HG02970 (cell line): ENCODE measurements at regions not wholly inside any gene's neighbourhood (a gene's known extent, or its start where the extent isn't known, plus 50 kb on each side); places are given as distances from the start of the nearest gene placed in this dataset.

Experiments used
- ATAC-seq: cut with Tn5 transposase; IDR thresholded peaks from one replicate; pipeline ENCODE4 v1.9.1; 2021; ENCODE audit warnings: mild to moderate bottlenecking, moderate library complexity, moderate number of reproducible peaks; ENCODE audit not compliant: unreplicated experiment, low FRiP score

DNA sequence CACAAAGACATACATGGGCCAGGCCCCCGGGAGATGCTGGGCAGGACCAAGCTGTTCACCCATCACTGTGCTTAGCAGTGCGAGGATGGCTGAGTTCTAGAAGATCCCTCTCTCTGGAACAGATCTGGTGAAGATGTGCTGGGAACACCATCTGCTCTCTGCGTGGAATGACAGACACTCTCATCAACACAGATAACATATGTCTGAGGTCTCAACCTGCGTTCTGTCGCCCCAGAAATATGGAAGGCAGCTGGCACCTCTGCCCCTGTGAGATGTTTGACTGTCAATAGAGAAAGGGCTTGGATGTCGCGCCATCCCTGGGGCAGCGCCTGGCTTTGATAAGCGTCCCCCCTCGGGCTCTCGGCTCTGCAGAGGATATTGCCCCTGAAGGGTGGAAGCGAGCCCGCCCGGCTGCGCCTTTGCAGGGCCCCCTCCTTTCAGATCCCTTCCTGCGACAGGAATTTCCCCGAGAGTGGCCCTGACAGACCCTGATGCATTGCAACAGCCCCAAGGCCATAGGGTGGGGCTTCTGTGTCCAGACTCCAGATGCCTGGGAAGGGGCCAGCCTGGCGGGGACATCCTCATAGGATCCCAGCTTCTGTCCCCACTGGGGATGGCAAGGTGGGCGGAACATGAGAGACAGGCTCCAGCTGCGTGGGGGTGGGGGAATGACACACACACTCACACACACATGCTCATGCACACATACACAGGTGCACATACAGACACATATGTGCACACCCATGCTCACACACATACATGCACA, 86.9 kb upstream of the ZNF469 start:
- ATAC-seq: no peak

DNA sequence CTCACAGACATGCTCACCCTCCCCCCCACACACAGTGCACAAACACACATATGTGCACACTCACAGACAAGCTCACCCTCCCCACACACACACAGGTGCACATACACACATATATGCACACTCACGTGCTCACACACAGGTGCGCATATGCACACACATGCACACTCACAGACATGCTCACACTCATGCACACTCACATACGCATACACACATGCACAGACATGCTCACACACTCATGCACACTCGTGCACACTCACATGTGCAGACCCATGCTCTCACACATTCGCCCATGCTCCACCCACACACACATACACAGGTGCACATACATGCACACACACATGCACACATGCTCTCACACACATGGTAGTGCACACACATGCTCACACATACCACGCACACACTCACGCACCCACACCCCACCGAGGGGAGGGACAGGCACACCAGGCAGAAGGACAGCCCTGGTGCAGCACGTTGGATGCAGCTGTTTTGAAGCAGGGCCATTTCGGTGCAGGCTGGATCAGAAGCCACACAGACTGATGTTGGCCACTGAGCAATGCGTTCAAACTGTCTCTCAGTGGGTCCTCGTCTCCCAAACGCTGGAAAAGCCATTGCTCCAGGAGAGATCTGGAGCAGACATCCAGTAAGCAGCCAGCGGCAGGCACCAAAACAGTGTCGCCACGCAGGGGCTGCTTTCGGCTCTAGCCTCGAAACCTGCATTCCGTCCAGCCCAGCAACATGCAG, 86.2 kb upstream of the ZNF469 start:
- no peak for ATAC-seq

DNA sequence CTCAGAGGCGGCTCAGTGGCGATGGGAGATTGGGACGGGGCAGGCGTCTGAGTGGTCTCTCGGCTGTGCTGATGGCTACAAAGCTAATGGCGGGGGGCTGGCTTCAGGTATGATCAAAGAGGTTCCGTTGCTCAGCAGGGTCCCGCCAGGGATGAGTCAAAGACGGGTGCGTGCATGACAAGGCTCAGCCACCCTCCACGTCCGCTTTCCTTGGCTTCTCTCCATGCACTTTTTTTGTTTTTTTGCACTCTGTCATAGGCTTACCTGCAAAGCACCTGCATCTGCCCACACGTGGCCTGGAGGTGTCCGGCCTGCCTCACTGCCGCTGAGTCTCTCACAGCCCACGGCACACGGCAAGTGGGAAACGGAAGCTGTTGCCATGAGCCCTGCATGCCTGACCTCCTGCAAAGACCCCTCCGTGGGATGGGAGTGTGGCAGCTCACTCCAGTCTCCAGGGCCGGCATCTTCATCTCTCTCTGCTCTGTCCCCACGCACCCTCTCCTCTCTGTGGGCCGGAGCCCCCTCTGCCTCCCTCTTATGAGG, 85.5 kb upstream of the ZNF469 start:
- ATAC-seq: no peak

DNA sequence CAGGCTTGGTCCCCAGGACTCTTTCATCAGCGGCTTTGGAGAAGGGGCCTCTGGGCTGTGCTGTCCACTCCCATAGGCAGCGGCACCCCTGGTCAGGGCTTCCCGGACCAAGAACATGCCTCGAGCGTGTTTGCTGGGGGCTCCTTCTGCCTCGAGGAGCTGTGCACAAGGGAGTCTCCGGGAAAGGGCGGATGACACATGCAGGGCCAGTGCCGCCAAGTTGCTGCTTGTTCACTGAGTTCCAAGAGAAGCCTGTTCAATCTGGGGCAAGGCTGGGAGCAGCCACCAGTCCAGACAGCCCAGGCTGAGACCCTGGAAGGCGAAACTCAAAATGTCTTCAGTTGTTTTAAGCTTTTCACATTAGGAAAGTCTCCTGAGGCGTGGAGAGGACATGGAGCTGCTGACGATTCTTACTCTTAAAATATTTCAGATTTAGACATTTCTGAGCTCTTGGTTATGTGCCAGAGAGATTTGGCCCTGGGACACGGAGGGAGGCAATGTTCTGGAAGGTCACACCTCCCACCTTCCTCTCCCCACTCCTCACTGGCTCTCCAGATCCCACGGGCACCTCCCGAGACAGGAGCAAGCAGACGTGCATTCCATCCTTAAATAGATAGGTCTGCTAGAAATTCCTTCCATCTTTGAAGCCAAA, 84.5 kb upstream of the ZNF469 start:
- no peak for ATAC-seq

- ATAC-seq: no peak
These were observed 83.7 kb upstream of the ZNF469 start for GRCh38 chr16:88298833-88299745.

- ATAC-seq: no peak
These were observed 82.9 kb upstream of the ZNF469 start for GRCh38 chr16:88299751-88300462.

GRCh38 chr16:88300463-88300835, 82.3 kb upstream of the ZNF469 start:
- no peak for ATAC-seq

DNA sequence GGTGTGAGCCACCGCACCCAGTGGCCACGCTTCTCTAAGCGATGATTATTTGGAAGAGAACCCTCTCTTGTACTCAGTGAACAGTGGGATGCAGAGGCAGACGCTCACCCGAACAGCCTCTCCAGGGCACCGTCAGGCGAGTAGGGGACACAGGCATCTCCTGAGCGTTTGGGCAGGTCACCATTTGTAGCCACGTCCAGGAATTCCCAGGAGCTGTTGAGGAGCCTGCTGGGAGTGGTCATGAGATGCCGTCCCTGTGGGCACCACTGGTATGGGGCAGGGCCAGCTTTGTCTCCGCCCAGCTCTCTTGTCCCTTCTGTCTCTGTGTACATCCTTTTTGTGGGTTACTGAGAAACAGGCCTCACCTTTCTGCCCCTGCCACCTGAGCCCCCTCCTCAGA, 81.3 kb upstream of the ZNF469 start:
- no peak for ATAC-seq

DNA sequence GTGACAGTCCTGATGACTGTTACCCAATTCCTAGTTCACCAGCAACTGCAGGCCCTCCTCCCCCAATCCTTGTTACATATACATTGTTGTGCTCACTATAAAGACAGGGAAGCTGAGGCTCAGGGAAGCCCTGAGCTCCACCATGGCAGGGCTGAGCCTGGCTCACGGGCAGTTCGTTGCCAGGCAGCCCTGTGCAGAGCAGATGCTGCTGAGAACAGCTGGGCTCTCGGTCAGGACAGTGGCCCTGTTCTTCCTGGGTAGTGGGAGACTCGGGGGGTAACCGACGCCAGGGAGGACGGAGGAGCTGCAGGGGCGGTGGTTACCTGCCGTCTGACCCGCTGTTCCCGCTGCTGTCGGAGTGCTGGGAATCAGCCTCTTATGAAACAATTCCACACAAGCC, 80.9 kb upstream of the ZNF469 start:
- no peak for ATAC-seq

DNA sequence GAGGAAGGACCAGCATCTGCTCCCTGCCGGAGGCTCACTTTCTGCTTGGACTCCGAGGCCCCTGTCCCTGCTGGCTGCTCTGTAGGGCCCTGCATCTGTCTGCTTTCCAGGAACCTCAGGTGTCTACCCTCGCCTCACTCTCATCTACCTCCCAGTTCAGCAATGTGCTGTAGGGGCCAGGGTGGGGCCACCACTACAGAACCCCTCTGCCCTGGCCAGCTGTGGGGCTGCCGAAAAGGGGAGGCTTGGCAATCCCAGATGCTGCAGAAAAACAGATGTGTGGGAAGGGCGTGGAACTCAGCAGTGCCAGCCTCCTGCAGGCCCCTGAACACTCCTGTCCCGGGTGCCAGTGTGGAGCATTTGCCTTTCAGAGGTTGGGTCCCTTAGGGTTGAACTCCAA, 80.1 kb upstream of the ZNF469 start:
- ATAC-seq: no peak

GRCh38 chr16:88303405-88303804, 79.4 kb upstream of the ZNF469 start:
- ATAC-seq: no peak

GRCh38 chr16:88303890-88304819, 78.6 kb upstream of the ZNF469 start:
- ATAC-seq: no peak

GRCh38 chr16:88305176-88305575, 77.6 kb upstream of the ZNF469 start:
- no peak for ATAC-seq

- ATAC-seq: no peak
These were observed 76.3 kb upstream of the ZNF469 start for GRCh38 chr16:88306411-88306810.

- ATAC-seq: no peak
These were observed 75.8 kb upstream of the ZNF469 start for GRCh38 chr16:88306860-88307545.

DNA sequence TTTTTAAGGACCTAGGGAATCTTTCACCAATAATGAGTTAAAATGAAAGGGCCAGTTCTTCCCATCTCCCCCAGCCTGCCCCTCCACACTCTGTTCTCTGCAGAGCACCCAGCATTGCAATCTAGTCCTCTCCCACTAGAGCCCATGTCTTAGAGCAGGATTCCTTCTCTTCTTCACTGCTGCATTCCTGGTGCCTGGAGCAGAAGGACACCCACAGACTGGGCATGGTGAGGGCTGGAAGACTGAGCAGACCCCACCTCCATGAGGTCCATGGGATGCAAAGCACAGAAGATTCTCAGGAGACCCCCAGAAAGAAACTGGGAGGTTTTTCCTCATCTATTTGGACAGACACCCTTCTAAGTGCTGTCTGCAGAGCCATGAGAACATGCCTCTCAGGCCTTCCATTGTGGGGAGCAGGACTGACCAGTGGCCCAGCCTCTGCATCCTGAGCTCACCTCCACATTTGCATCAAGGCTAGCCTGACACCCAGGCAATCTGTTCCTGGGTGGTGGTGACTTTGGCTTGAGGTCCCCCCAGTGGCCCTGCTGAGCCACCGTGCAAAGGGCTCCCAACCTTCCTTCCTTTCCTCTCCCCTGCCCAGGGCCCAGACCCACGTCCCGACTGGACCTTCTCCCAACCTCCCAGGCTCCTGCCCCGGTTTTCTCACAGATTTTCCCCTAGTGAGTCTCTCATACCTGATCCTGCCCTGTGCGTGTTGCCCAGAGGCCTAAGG, 74.2 kb upstream of the ZNF469 start:
- no peak for ATAC-seq

- no peak for ATAC-seq
These were observed 73.4 kb upstream of the ZNF469 start for GRCh38 chr16:88309174-88309907.
